CD14-positive monocyte (primary cell): ENCODE measurements at regions not wholly inside any gene's neighbourhood (a gene's known extent, or its start where the extent isn't known, plus 50 kb on each side); places are given as distances from the start of the nearest gene placed in this dataset.

ENCODE experiments used
- DNase-seq, 3 donors: peaks; one replicate each; pipeline ENCODE4 v3.0.0-alpha.2; 2011 to 2022
- H2AFZ ChIP-seq: 2 replicates; pipeline ENCODE4 v1.6.0; 2012; ENCODE audit warnings: mild to moderate bottlenecking, low read depth, low read length, inconsistent platforms; ENCODE audit not compliant: insufficient read depth, poor library complexity, severe bottlenecking
- H3K27ac ChIP-seq, 2 donors: 1 replicate in 1 of 2; 2 replicates in 1 of 2; pipeline ENCODE4 v1.5.1; 2012 to 2013; ENCODE audit warnings: low read length in 2 of 2, control low read depth in 1 of 2, inconsistent platforms in 1 of 2, low read depth in 1 of 2, mild to moderate bottlenecking in 1 of 2
- H3K27me3 ChIP-seq, 2 donors: one replicate each; pipeline versions ENCODE4 v1.6.0 to v1.6.1; 2011 to 2013; ENCODE audit warnings: low read length in 2 of 2; ENCODE audit not compliant: control insufficient read depth in 2 of 2, insufficient read depth in 2 of 2
- H3K36me3 ChIP-seq, 2 donors: replicated peaks in 1 of 2; 1 replicate in 1 of 2; 2 replicates in 1 of 2; pipeline versions ENCODE4 v1.5.1 to v1.6.1; 2012 to 2013; ENCODE audit warnings: low read length in 2 of 2, control low read depth in 1 of 2, inconsistent platforms in 1 of 2, mild to moderate bottlenecking in 1 of 2; ENCODE audit not compliant: insufficient read depth in 2 of 2, control insufficient read depth in 1 of 2
- H3K4me1 ChIP-seq, 2 donors: 1 replicate in 1 of 2; 2 replicates in 1 of 2; pipeline versions ENCODE4 v1.5.1 to v1.6.1; 2012 to 2013; ENCODE audit warnings: low read length in 2 of 2, control low read depth in 1 of 2, inconsistent platforms in 1 of 2, mild to moderate bottlenecking in 1 of 2, moderate library complexity in 1 of 2; ENCODE audit not compliant: insufficient read depth in 2 of 2, control insufficient read depth in 1 of 2
- H3K4me2 ChIP-seq: replicated peaks from 2 replicates; pipeline ENCODE3; 2012; ENCODE audit warnings: low read length, moderate library complexity, mild to moderate bottlenecking; ENCODE audit not compliant: poor library complexity, severe bottlenecking; ENCODE audit errors: extremely low read depth
- H3K4me3 ChIP-seq, 3 experiments: fragments of 200-600 bp in 1 of 3; sonication (generic) in 1 of 3; replicated peaks in 1 of 3; 1 replicate in 2 of 3; 2 replicates in 1 of 3; pipeline ENCODE4 v1.5.1; 2011 to 2013; ENCODE audit warnings: low read length in 3 of 3, mild to moderate bottlenecking in 3 of 3, control low read depth in 2 of 3, low read depth in 2 of 3, inconsistent platforms in 1 of 3, moderate library complexity in 1 of 3
- H3K79me2 ChIP-seq: 2 replicates; pipeline ENCODE4 v1.6.0; 2012; ENCODE audit warnings: mild to moderate bottlenecking, control low read depth, inconsistent platforms, low read length, moderate library complexity; ENCODE audit not compliant: insufficient read depth
- H3K9ac ChIP-seq: 2 replicates; pipeline ENCODE4 v1.6.0; 2017; ENCODE audit warnings: low read length, mild to moderate bottlenecking; ENCODE audit not compliant: insufficient read depth, poor library complexity, severe bottlenecking
- H3K9me3 ChIP-seq, 2 donors: replicated peaks in 1 of 2; 1 replicate in 1 of 2; 2 replicates in 1 of 2; pipeline versions ENCODE4 v1.5.1 to v1.6.1; 2012 to 2013; ENCODE audit warnings: low read length in 2 of 2, control low read depth in 1 of 2; ENCODE audit not compliant: control insufficient read depth in 1 of 2, insufficient read depth in 1 of 2
- H4K20me1 ChIP-seq: 2 replicates; pipeline ENCODE4 v1.6.0; 2012; ENCODE audit warnings: mild to moderate bottlenecking, low read length, control low read depth, moderate library complexity; ENCODE audit not compliant: insufficient read depth
- H3K27ac Mint-ChIP-seq, 7 donors: one replicate each; pipeline ENCODE4 v1.8.0; 2020; ENCODE audit warnings: mild to moderate bottlenecking in 7 of 7, mixed read lengths in 7 of 7, moderate library complexity in 6 of 7, inconsistent platforms in 2 of 7
- H3K27me3 Mint-ChIP-seq, 3 donors: one replicate each; pipeline ENCODE4 v1.8.0; 2021 to 2022; ENCODE audit warnings: low read depth in 3 of 3, mild to moderate bottlenecking in 3 of 3, mixed read lengths in 3 of 3, moderate library complexity in 3 of 3, inconsistent platforms in 1 of 3
- H3K36me3 Mint-ChIP-seq, 2 donors: one replicate each; pipeline ENCODE4 v1.8.0; 2020; ENCODE audit warnings: mixed read lengths in 2 of 2, inconsistent platforms in 1 of 2, mild to moderate bottlenecking in 1 of 2
- H3K4me1 Mint-ChIP-seq: one replicate; pipeline ENCODE4 v1.8.0; 2020; ENCODE audit warnings: mild to moderate bottlenecking, mixed read lengths
- H3K4me3 Mint-ChIP-seq, 2 donors: one replicate each; pipeline ENCODE4 v1.8.0; 2020; ENCODE audit warnings: mild to moderate bottlenecking in 2 of 2, mixed read lengths in 2 of 2, moderate library complexity in 1 of 2
- H3K9me3 Mint-ChIP-seq, 7 donors: one replicate each; pipeline ENCODE4 v1.8.0; 2020 to 2022; ENCODE audit warnings: mixed read lengths in 7 of 7, mild to moderate bottlenecking in 6 of 7, moderate library complexity in 6 of 7, inconsistent platforms in 2 of 7
- CTCF ChIP-seq: fragments of 200-600 bp; IDR thresholded peaks from one replicate; pipeline ENCODE4 v1.8.0; 2022; ENCODE audit warnings: antibody characterized with exemption, mild to moderate bottlenecking
- WGBS: methylation state at CpG from one replicate; pipeline ENCODE4 v1.1.5; 2013; ENCODE audit warnings: missing lambda C conversion rate; ENCODE audit not compliant: insufficient coverage; 5-methylcytosine and 5-hydroxymethylcytosine counted together
- intact Hi-C, 2 donors: fragments of 100-400 bp; cut with micrococcal nuclease; formaldehyde crosslinking; loops; one replicate each; pipeline versions ENCODE4 v1.15.0 to v1.15.1; 2023

GRCh38 chr10:60560451-60560850, 170.8 kb upstream of the ANK3 start:
- peak in 2 of 3 donors; percentile 13 for DNase-seq
- Histone ChIP-seq H3K4me3 (no peak overlapping the region), H2AFZ (no peak overlapping the region), H3K9ac (no peak overlapping the region), H3K4me2 (peak overlapping the region; percentile 30), H3K79me2 (no peaks in the 10 kb centered on the region), H3K27ac (no peak overlapping the region), H3K36me3 (no peaks in the 10 kb centered on the region), H4K20me1 (no peaks in the 10 kb centered on the region), H3K27me3 (no peaks in the 10 kb centered on the region), H3K9me3 (no peaks in the 10 kb centered on the region), H3K4me1 (peaks cover 5 to 13% of the 10 kb centered on the region in 2 donors)
- intact Hi-C loops = no loop called here
- no peak overlapping the region for H3K27ac Mint-ChIP-seq
- WGBS = no CpG with 5 or more reads among the region's 2 CpGs
- peaks cover 0 to 2% (median 0%) of the 10 kb centered on the region in 3 donors for H3K27me3 Mint-ChIP-seq
- no peaks in the 10 kb centered on the region for H3K36me3 Mint-ChIP-seq
- H3K4me1 Mint-ChIP-seq = peaks cover 14% of the 10 kb centered on the region
- no peak overlapping the region for H3K4me3 Mint-ChIP-seq
- H3K9me3 Mint-ChIP-seq = peaks cover 0 to 3% (median 0%) of the 10 kb centered on the region in 7 donors
- TF ChIP-seq CTCF = no peak

GRCh38 chr10:60555700-60556099, 166.0 kb upstream of the ANK3 start:
- no peaks in the 10 kb centered on the region for H3K36me3 ChIP-seq
- no peak overlapping the region for H3K4me3 Mint-ChIP-seq
- H3K4me1 ChIP-seq = peaks cover 0 to 6% of the 10 kb centered on the region in 2 donors
- no peaks in the 10 kb centered on the region for H3K79me2 ChIP-seq
- no peaks in the 10 kb centered on the region for H4K20me1 ChIP-seq
- no peak overlapping the region for H2AFZ ChIP-seq
- H3K4me1 Mint-ChIP-seq = peaks cover 3% of the 10 kb centered on the region
- no peak overlapping the region for H3K27ac Mint-ChIP-seq
- H3K9me3 Mint-ChIP-seq = peaks cover 0 to 4% (median 0%) of the 10 kb centered on the region in 7 donors
- H3K27ac ChIP-seq = no peak overlapping the region
- no peak for TF ChIP-seq CTCF
- no peak overlapping the region for H3K4me3 ChIP-seq
- H3K9me3 ChIP-seq = no peaks in the 10 kb centered on the region
- no peaks in the 10 kb centered on the region for H3K36me3 Mint-ChIP-seq
- H3K4me2 ChIP-seq = no peak overlapping the region
- intact Hi-C loops = no loop called here
- no CpG with 5 or more reads among the region's 5 CpGs for WGBS
- H3K9ac ChIP-seq = no peak overlapping the region
- H3K27me3 Mint-ChIP-seq = no peaks in the 10 kb centered on the region
- H3K27me3 ChIP-seq = no peaks in the 10 kb centered on the region
- peak in 1 of 3 donors; percentile 40 for DNase-seq
